PC-3 (cell line): ENCODE measurements at regions not wholly inside any gene's neighbourhood (a gene's known extent, or its start where the extent isn't known, plus 50 kb on each side); places are given as distances from the start of the nearest gene placed in this dataset.

Experiments used
- ATAC-seq: fragments of 200-7000 bp; cut with Tn5 transposase; 2 replicates; pipeline ENCODE4 v1.9.1; 2020; ENCODE audit warnings: mild to moderate bottlenecking, moderate library complexity
- BruUV-seq: library from RNA; stranded (reverse); fragments of 400-500 nt; replicated peaks from 2 replicates; lab custom pipeline; 2021; lab: Mats Ljungman, UMichigan
- CTCF ChIA-PET: fragments of 300-600 bp; sonication (Branson Sonifier 250); formaldehyde crosslinking; loops from one replicate; lab custom pipeline; 2022; ENCODE audit warnings: antibody characterized with exemption; lab: Charles Lee
- POLR2A ChIA-PET: fragments of 300-600 bp; sonication (Branson Sonifier 250); formaldehyde crosslinking; loops from one replicate; lab custom pipeline; 2022; ENCODE audit warnings: antibody characterized with exemption; ENCODE audit not compliant: unreplicated experiment; lab: Charles Lee
- DNase-seq: peaks from one replicate; pipeline ENCODE4 v3.0.0-alpha.2; 2015
- H2AFZ ChIP-seq: fragments of 300-600 bp; sonication (generic); 2 replicates; pipeline ENCODE4 v1.6.0; 2016; ENCODE audit warnings: antibody characterized with exemption, low read length
- H3F3A ChIP-seq: fragments of 300-600 bp; sonication (generic); one replicate; pipeline ENCODE4 v1.6.0; 2017; ENCODE audit warnings: antibody characterized with exemption, low read length, control low read depth, mild to moderate bottlenecking; ENCODE audit not compliant: unreplicated experiment
- H3K27ac ChIP-seq: fragments of 300-600 bp; sonication (generic); 2 replicates; pipeline ENCODE4 v1.5.1; 2016; ENCODE audit warnings: mild to moderate bottlenecking, low read length
- H3K27me3 ChIP-seq: fragments of 300-600 bp; sonication (generic); 2 replicates; pipeline ENCODE4 v1.6.1; 2016; ENCODE audit warnings: low read length, mixed read lengths
- H3K36me3 ChIP-seq: fragments of 300-600 bp; sonication (generic); 2 replicates; pipeline ENCODE4 v1.6.1; 2016; ENCODE audit warnings: low read depth, mixed run types, low read length, mixed read lengths
- H3K4me1 ChIP-seq: fragments of 300-600 bp; sonication (generic); 2 replicates; pipeline ENCODE4 v1.5.1; 2016; ENCODE audit warnings: low read length; ENCODE audit not compliant: insufficient read depth
- H3K4me2 ChIP-seq: fragments of 300-600 bp; sonication (generic); 2 replicates; pipeline ENCODE4 v1.6.0; 2016; ENCODE audit warnings: low read length
- H3K4me3 ChIP-seq: fragments of 300-600 bp; sonication (generic); 2 replicates; pipeline ENCODE4 v1.5.1; 2016; ENCODE audit warnings: mild to moderate bottlenecking, low read length, mixed read lengths
- H3K79me2 ChIP-seq: fragments of 300-600 bp; sonication (generic); 2 replicates; pipeline ENCODE4 v1.6.1; 2017; ENCODE audit warnings: low read length, mixed read lengths
- H3K9ac ChIP-seq: fragments of 300-600 bp; sonication (generic); 2 replicates; pipeline ENCODE4 v1.6.0; 2016; ENCODE audit warnings: mild to moderate bottlenecking, low read length
- H3K9me2 ChIP-seq: fragments of 300-600 bp; sonication (generic); replicated peaks from 2 replicates; pipeline ENCODE4 v1.6.1; 2016; ENCODE audit warnings: mixed run types, low read length, mixed read lengths
- H3K9me3 ChIP-seq: fragments of 300-600 bp; sonication (generic); 2 replicates; pipeline ENCODE4 v1.6.1; 2016; ENCODE audit warnings: low read length, mixed read lengths
- H4K20me1 ChIP-seq: fragments of 300-600 bp; sonication (generic); 2 replicates; pipeline ENCODE4 v1.6.1; 2016; ENCODE audit warnings: low read length, mixed read lengths
- CTCF ChIP-seq: fragments of 300-600 bp; sonication (generic); conservative IDR thresholded peaks from 2 replicates; pipeline ENCODE4 v1.5.1; 2017; ENCODE audit warnings: antibody characterized with exemption, low read depth, mild to moderate bottlenecking, low read length
- EZH2 ChIP-seq: fragments of 300-600 bp; sonication (generic); IDR thresholded peaks from one replicate; pipeline ENCODE4 v1.6.1; 2017; ENCODE audit warnings: antibody characterized with exemption, mild to moderate bottlenecking, low read length; ENCODE audit not compliant: unreplicated experiment
- EZH2phosphoT487 ChIP-seq: fragments of 300-600 bp; sonication (generic); IDR thresholded peaks from 2 replicates; pipeline ENCODE4 v1.6.1; 2018; ENCODE audit warnings: mild to moderate bottlenecking, antibody characterized with exemption, low read length, borderline replicate concordance
- intact Hi-C: fragments of 100-400 bp; cut with micrococcal nuclease; formaldehyde crosslinking; loops from 2 replicates; pipeline ENCODE4 v1.9.0; 2023

- Histone ChIP-seq H3K36me3 (no peaks in the 10 kb centered on the region), H4K20me1 (no peaks in the 10 kb centered on the region), H3K4me2 (no peak overlapping the region), H3K4me1 (peaks cover 3% of the 10 kb centered on the region; the same call in 1 of the 2 replicates), H3K79me2 (no peaks in the 10 kb centered on the region), H3K9ac (no peak overlapping the region), H3F3A (no peaks in the 10 kb centered on the region), H3K9me2 (no peaks in the 10 kb centered on the region), H3K27ac (no peak overlapping the region), H3K9me3 (no peaks in the 10 kb centered on the region), H2AFZ (no peak overlapping the region), H3K27me3 (no peaks in the 10 kb centered on the region), H3K4me3 (no peak overlapping the region)
- TF ChIP-seq CTCF, result no peak
- no peak for TF ChIP-seq EZH2phosphoT487
- no peak for TF ChIP-seq EZH2
- intact Hi-C loops, result no loop called here
- POLR2A ChIA-PET, result no interaction called here
- no TSS peak for BruUV-seq
- ATAC-seq (no peak), DNase-seq (no peak)
- CTCF ChIA-PET, result no interaction called here
These were observed 108.7 kb downstream of the TTC8 start for GRCh38 chr14:88933191-88933590.

- Histone ChIP-seq H3F3A (no peaks in the 10 kb centered on the region), H3K9ac (no peak overlapping the region), H3K4me3 (no peak overlapping the region), H3K4me2 (no peak overlapping the region), H3K9me3 (no peaks in the 10 kb centered on the region), H3K27ac (no peak overlapping the region), H2AFZ (no peak overlapping the region), H3K36me3 (no peaks in the 10 kb centered on the region), H3K9me2 (no peaks in the 10 kb centered on the region), H3K27me3 (no peaks in the 10 kb centered on the region), H3K4me1 (peaks cover 3% of the 10 kb centered on the region; the same call in 1 of the 2 replicates), H3K79me2 (no peaks in the 10 kb centered on the region), H4K20me1 (no peaks in the 10 kb centered on the region)
- intact Hi-C loops, result no loop called here
- DNase-seq, result no peak
- no peak for TF ChIP-seq CTCF
- no peak for TF ChIP-seq EZH2
- no peak for TF ChIP-seq EZH2phosphoT487
- ChIA-PET POLR2A (no interaction called here), CTCF (no interaction called here)
- no peak for ATAC-seq
- no TSS peak for BruUV-seq
These were observed 109.9 kb downstream of the TTC8 start for GRCh38 chr14:88934351-88934806.

GRCh38 chr14:88935083-88935482, 110.6 kb downstream of the TTC8 start:
- CTCF ChIA-PET, result no interaction called here
- TF ChIP-seq EZH2 (no peak), EZH2phosphoT487 (no peak), CTCF (no peak)
- no peak overlapping the region for H3K9ac ChIP-seq
- H3K9me3 ChIP-seq, result no peaks in the 10 kb centered on the region
- ATAC-seq, result no peak
- H2AFZ ChIP-seq, result no peak overlapping the region
- intact Hi-C loops, result no loop called here
- H4K20me1 ChIP-seq, result no peaks in the 10 kb centered on the region
- no peaks in the 10 kb centered on the region for H3F3A ChIP-seq
- H3K27me3 ChIP-seq, result no peaks in the 10 kb centered on the region
- POLR2A ChIA-PET, result no interaction called here
- H3K36me3 ChIP-seq, result no peaks in the 10 kb centered on the region
- H3K4me2 ChIP-seq, result no peak overlapping the region
- peaks cover 3% of the 10 kb centered on the region; the same call in 1 of the 2 replicates for H3K4me1 ChIP-seq
- no peaks in the 10 kb centered on the region for H3K79me2 ChIP-seq
- H3K4me3 ChIP-seq, result no peak overlapping the region
- no peak overlapping the region for H3K27ac ChIP-seq
- DNase-seq, result no peak
- no peaks in the 10 kb centered on the region for H3K9me2 ChIP-seq
- BruUV-seq, result no TSS peak
